Stimulated activated naive CD8-positive, alpha-beta T cell treated with anti-CD3 and anti-CD28 coated beads, Interleukin-15, Interleukin-2, amounts not matched to agents 100 ng/mL and 50 ng/mL, for 24 hours (primary cell): ENCODE measurements at regions not wholly inside any gene's neighbourhood (a gene's known extent, or its start where the extent isn't known, plus 50 kb on each side); places are given as distances from the start of the nearest gene placed in this dataset.

Experiments used
- H3K27ac Mint-ChIP-seq: one replicate; pipeline ENCODE4 v1.8.0; 2021; ENCODE audit warnings: mild to moderate bottlenecking, mixed read lengths
- H3K27me3 Mint-ChIP-seq: one replicate; pipeline ENCODE4 v1.8.0; 2021; ENCODE audit warnings: mixed read lengths
- H3K36me3 Mint-ChIP-seq: one replicate; pipeline ENCODE4 v1.8.0; 2021; ENCODE audit warnings: low read depth, mixed read lengths
- H3K4me1 Mint-ChIP-seq: one replicate; pipeline ENCODE4 v1.8.0; 2021; ENCODE audit warnings: low read depth, mixed read lengths
- H3K4me3 Mint-ChIP-seq: one replicate; pipeline ENCODE4 v1.8.0; 2021; ENCODE audit warnings: mild to moderate bottlenecking, mixed read lengths
- H3K9me3 Mint-ChIP-seq: one replicate; pipeline ENCODE4 v1.8.0; 2021; ENCODE audit warnings: mixed read lengths

DNA sequence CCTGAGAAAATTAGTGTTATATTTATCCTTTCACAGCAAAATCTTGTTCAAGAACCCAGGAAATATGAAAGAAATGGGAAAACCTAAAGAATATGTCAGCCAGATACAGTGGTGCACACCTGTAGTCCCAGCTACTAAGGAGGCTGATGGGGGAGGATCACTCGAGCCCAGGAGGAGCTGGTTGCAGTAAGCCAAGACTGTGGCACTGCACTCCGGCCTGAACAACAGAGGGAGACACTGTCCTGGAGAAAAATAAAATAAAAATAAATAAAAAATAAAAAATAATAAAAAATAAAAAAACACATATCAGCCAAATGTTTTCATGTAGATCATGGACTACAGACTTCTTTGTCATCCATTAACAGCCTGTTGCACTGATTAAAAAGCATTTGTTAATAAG, 244.8 kb upstream of the KLHL1 start:
- no peak overlapping the region for H3K4me3 Mint-ChIP-seq
- H3K27me3 Mint-ChIP-seq = no peaks in the 10 kb centered on the region
- no peaks in the 10 kb centered on the region for H3K36me3 Mint-ChIP-seq
- no peaks in the 10 kb centered on the region for H3K4me1 Mint-ChIP-seq
- H3K27ac Mint-ChIP-seq = no peak overlapping the region
- no peaks in the 10 kb centered on the region for H3K9me3 Mint-ChIP-seq

DNA sequence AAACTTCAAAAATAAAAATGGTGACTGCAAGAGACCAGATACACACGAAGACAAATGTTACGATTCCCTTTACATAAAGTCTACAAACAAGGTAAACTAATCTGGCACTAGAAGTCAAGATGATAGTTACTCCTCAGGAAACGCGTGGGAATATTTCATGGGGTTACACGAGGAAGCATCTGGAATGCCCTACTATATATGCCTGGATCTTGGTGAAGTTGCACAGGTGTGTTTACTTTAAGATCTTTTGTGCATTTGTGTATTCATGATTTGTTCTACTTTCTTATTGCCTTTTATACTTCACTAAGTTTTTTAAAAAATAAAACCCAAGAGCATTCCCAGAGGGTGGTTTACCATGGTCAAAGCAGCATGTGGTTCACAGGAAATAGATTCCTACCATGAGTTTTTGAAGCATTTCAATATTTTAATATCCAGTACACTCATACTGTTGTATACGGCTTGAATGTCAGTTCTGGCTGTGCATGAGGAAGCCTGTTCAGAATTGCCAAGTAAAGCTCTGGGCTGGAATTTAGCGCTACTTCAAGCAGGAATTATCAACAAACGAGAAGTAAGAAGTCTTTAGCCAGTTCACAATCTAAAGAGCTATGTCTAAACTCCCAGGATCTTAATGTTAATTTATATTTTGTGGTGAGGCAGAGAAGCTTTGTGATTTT, 239.8 kb upstream of the KLHL1 start:
- no peaks in the 10 kb centered on the region for H3K36me3 Mint-ChIP-seq
- no peak overlapping the region for H3K4me3 Mint-ChIP-seq
- no peaks in the 10 kb centered on the region for H3K4me1 Mint-ChIP-seq
- no peak overlapping the region for H3K27ac Mint-ChIP-seq
- H3K9me3 Mint-ChIP-seq = peaks cover 11% of the 10 kb centered on the region
- no peaks in the 10 kb centered on the region for H3K27me3 Mint-ChIP-seq

GRCh38 chr13:70339738-70340137, 231.5 kb upstream of the KLHL1 start:
- Mint-ChIP-seq H3K4me3 (no peak overlapping the region), H3K9me3 (peaks cover 7% of the 10 kb centered on the region)

DNA sequence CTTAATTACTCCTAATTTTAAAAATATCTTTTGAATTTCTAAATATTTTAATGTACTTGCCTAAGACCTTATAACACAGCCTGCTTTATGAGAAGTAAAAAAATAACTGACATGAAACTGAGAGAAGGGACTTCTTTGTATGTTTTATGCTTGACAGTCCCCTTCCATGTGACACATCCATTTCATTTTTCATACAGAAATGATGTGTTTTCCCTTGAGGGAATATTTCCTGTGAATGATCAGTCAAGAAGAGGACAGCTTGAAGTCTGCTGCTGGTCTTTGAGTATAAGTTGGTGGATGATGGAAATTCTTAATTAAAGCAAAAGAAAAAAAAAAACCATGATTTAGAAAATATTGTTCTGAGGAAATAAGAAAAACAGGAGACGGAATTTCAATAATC, 230.4 kb upstream of the KLHL1 start:
- H3K27ac Mint-ChIP-seq = no peak overlapping the region
- H3K36me3 Mint-ChIP-seq = no peaks in the 10 kb centered on the region
- H3K4me1 Mint-ChIP-seq = no peaks in the 10 kb centered on the region
- peaks cover 7% of the 10 kb centered on the region for H3K9me3 Mint-ChIP-seq
- H3K4me3 Mint-ChIP-seq = no peak overlapping the region
- H3K27me3 Mint-ChIP-seq = no peaks in the 10 kb centered on the region

More at GRCh38 chr13:70339738-70340137, 231.5 kb upstream of the KLHL1 start:
- Mint-ChIP-seq H3K27me3 (no peaks in the 10 kb centered on the region), H3K36me3 (no peaks in the 10 kb centered on the region), H3K4me1 (no peaks in the 10 kb centered on the region), H3K27ac (no peak overlapping the region)

GRCh38 chr13:70336866-70337265, 228.6 kb upstream of the KLHL1 start:
- Mint-ChIP-seq H3K36me3 (no peaks in the 10 kb centered on the region), H3K27ac (no peak overlapping the region), H3K27me3 (no peaks in the 10 kb centered on the region), H3K4me1 (no peaks in the 10 kb centered on the region), H3K9me3 (peaks cover 12% of the 10 kb centered on the region), H3K4me3 (no peak overlapping the region)

GRCh38 chr13:70333752-70334151, 225.5 kb upstream of the KLHL1 start:
- Mint-ChIP-seq H3K4me3 (no peak overlapping the region), H3K36me3 (no peaks in the 10 kb centered on the region), H3K9me3 (peaks cover 10% of the 10 kb centered on the region), H3K4me1 (no peaks in the 10 kb centered on the region), H3K27me3 (no peaks in the 10 kb centered on the region), H3K27ac (no peak overlapping the region)

DNA sequence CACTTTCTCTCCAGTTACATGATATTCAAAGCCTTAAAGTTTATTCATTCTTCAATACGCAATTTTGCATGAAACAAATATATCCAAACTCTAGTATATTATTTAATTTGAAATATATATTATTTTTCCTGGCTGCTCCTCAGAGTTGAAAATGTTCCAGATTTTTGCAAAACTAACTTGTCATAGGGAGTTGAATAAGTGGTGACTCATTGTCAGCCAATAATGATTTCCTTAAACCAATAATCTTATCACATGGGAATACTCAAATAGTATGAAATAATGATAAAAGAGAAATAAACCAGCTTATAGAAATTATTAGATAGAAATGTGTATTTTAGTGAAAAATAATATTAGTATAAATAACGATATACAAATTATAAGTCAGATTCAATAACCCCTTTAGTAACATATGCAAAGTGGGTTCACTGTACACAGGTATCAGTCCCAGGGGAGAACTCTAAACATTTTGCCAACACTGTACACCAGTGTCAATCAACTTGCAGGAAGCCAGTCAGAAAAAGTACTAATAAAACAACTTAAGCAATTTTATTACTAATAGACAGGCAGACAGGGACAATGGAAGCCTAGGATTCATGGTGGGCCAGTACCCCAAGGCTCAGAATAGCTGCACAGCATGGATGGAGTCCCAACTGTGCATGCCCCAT, 222.6 kb upstream of the KLHL1 start:
- H3K27me3 Mint-ChIP-seq = no peaks in the 10 kb centered on the region
- no peaks in the 10 kb centered on the region for H3K4me1 Mint-ChIP-seq
- no peak overlapping the region for H3K4me3 Mint-ChIP-seq
- peaks cover 15% of the 10 kb centered on the region for H3K9me3 Mint-ChIP-seq
- no peaks in the 10 kb centered on the region for H3K36me3 Mint-ChIP-seq
- H3K27ac Mint-ChIP-seq = no peak overlapping the region

- no peaks in the 10 kb centered on the region for H3K4me1 Mint-ChIP-seq
- H3K4me3 Mint-ChIP-seq = no peak overlapping the region
- no peaks in the 10 kb centered on the region for H3K36me3 Mint-ChIP-seq
- no peak overlapping the region for H3K27ac Mint-ChIP-seq
- peaks cover 8% of the 10 kb centered on the region for H3K9me3 Mint-ChIP-seq
- no peaks in the 10 kb centered on the region for H3K27me3 Mint-ChIP-seq
Observed at GRCh38 chr13:70324519-70324918, 216.3 kb upstream of the KLHL1 start.

DNA sequence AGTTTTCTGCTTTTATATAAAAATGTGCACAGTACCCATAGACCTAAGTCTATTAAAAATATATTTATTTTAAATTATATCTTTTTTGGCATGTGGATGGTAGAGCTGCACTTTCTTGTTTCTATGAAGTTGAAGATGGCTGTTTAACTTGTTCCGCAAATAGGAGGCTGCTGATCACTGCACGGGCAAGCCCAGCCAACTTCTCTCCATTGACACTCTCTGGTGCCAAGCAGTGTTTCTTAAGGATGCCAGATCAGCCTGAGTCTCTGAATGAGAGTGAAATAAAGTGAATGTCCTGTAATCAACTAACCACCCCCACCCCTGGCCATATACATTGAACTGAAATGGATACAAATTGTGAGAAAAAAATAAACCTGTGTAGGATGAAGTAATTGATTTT, 202.9 kb upstream of the KLHL1 start:
- Mint-ChIP-seq H3K4me3 (no peak overlapping the region), H3K4me1 (no peaks in the 10 kb centered on the region), H3K27me3 (no peaks in the 10 kb centered on the region), H3K36me3 (no peaks in the 10 kb centered on the region), H3K9me3 (no peaks in the 10 kb centered on the region), H3K27ac (no peak overlapping the region)

DNA sequence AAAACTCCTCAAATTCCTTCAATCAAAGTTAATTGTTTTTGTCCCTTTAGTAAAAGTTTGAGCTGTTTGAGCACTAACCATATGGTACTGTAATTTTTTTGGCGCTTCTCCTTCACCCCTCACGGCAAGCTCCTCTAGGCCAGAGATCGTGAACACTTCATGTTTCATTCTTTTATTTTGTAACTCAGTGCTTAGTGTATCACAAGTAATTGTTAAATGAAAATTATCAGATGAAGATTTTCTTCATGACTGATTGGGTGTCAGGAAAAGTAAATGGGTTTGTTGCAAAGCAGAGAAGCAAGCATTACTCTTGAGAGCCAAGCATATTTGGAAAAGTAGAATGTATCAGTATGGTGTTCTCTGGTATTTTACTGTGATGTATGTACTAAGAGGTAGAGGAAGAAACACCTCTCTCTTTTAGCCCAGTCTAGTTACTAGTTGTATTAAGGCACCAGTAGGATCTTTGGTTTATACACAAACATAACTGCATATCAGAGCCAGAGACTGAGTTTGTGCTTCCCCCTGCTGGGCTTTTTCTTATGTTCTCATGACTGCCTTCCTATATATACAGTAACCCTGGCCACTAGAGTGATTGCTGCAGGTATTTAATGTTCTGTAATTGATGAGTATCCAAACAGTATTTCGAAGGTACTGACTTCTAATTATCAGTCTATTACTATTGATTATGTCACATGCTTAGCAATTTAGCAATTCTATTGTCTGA, 202.3 kb upstream of the KLHL1 start:
- no peak overlapping the region for H3K27ac Mint-ChIP-seq

GRCh38 chr13:70297189-70297616, 189.0 kb upstream of the KLHL1 start:
- Mint-ChIP-seq H3K36me3 (no peaks in the 10 kb centered on the region), H3K4me3 (no peak overlapping the region), H3K9me3 (peaks cover 19% of the 10 kb centered on the region), H3K4me1 (no peaks in the 10 kb centered on the region), H3K27ac (no peak overlapping the region), H3K27me3 (no peaks in the 10 kb centered on the region)

More for the DNA sequence above, 202.3 kb upstream of the KLHL1 start:
- Mint-ChIP-seq H3K36me3 (no peaks in the 10 kb centered on the region), H3K4me3 (no peak overlapping the region), H3K27me3 (no peaks in the 10 kb centered on the region), H3K9me3 (no peaks in the 10 kb centered on the region), H3K4me1 (no peaks in the 10 kb centered on the region)

GRCh38 chr13:70284371-70284770, 176.1 kb upstream of the KLHL1 start:
- peaks cover 12% of the 10 kb centered on the region for H3K9me3 Mint-ChIP-seq
- H3K4me1 Mint-ChIP-seq = no peaks in the 10 kb centered on the region
- no peak overlapping the region for H3K27ac Mint-ChIP-seq
- no peaks in the 10 kb centered on the region for H3K36me3 Mint-ChIP-seq
- H3K27me3 Mint-ChIP-seq = no peaks in the 10 kb centered on the region
- H3K4me3 Mint-ChIP-seq = no peak overlapping the region

GRCh38 chr13:70275841-70276240, 167.6 kb upstream of the KLHL1 start:
- H3K27me3 Mint-ChIP-seq = no peaks in the 10 kb centered on the region
- no peaks in the 10 kb centered on the region for H3K36me3 Mint-ChIP-seq
- H3K27ac Mint-ChIP-seq = no peak overlapping the region
- no peaks in the 10 kb centered on the region for H3K4me1 Mint-ChIP-seq
- H3K9me3 Mint-ChIP-seq = peaks cover 5% of the 10 kb centered on the region
- no peak overlapping the region for H3K4me3 Mint-ChIP-seq

DNA sequence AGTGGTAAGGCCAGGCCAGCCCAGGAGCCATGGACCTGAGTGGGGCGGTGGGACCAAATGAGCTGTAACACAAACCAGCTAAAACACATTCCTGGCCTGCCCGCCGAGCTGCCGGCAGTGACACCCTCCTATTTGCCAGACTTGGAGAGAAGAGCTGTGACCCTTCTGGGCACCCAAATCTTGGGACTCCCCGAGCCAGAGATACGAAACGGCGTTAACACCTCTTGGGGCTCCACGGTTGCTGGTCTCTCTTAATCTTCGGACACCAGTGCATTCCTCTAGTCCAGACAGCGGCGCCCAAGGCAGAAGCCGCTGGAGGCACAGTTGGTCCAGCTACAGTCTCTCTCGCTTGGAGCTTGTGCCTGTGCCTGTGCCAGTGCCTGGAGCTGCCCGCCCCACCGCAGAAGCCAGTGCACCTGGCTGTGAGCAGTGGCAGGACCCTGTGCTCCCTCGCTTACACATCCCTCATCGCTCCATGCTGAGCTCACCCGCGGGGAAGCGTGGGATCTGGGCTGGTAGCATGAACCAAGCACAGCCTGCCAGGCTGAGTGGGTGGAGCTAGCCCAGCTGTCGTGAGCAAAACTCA, 147.2 kb upstream of the KLHL1 start:
- Mint-ChIP-seq H3K4me1 (no peaks in the 10 kb centered on the region), H3K27ac (no peak overlapping the region), H3K27me3 (no peaks in the 10 kb centered on the region), H3K4me3 (no peak overlapping the region), H3K9me3 (peaks cover 4% of the 10 kb centered on the region), H3K36me3 (no peaks in the 10 kb centered on the region)

- peaks cover 6% of the 10 kb centered on the region for H3K9me3 Mint-ChIP-seq
- no peak overlapping the region for H3K4me3 Mint-ChIP-seq
- no peaks in the 10 kb centered on the region for H3K27me3 Mint-ChIP-seq
- no peaks in the 10 kb centered on the region for H3K36me3 Mint-ChIP-seq
- H3K4me1 Mint-ChIP-seq = no peaks in the 10 kb centered on the region
- H3K27ac Mint-ChIP-seq = no peak overlapping the region
Observed at GRCh38 chr13:70253834-70254233, 145.6 kb upstream of the KLHL1 start.
